AG09319 (cell line): ENCODE measurements at regions not wholly inside any gene's neighbourhood (a gene's known extent, or its start where the extent isn't known, plus 50 kb on each side); places are given as distances from the start of the nearest gene placed in this dataset.
A peak's percentile ranks its signal among the peaks of the same experiment; 100 is the strongest.

Experiments used
- DNase-seq: peaks from one replicate; pipeline ENCODE4 v3.0.0-alpha.2; 2010; ENCODE audit warnings: low read depth; ENCODE audit errors: extremely low read depth
- TF ChIP-seq, protein P1 (sequence below): IDR thresholded peaks from 2 replicates; pipeline ENCODE4 v1.5.1; 2011; ENCODE audit warnings: low read depth, mild to moderate bottlenecking, inconsistent platforms, low read length, moderate library complexity

DNA sequence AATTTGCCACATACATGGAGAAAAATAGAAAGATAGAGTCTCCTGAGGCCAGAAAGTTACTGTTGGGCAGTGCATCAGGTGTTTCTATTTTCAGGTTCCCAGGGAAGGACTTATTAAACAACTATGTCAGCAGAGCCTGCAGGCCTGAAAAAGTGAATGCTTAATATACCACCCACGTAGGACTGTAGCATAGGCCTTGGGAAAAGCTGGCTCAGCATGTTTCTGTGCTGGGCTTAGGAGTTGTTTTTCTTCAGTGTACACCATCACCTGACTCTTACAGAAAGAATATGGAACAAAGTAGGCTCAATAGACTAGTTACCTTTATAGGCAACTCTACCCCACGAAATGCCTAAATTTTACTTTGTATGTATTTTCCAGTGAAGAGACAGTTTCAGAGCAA, 1385.9 kb downstream of the FAM133A start:
- TF ChIP-seq, protein P1, sequence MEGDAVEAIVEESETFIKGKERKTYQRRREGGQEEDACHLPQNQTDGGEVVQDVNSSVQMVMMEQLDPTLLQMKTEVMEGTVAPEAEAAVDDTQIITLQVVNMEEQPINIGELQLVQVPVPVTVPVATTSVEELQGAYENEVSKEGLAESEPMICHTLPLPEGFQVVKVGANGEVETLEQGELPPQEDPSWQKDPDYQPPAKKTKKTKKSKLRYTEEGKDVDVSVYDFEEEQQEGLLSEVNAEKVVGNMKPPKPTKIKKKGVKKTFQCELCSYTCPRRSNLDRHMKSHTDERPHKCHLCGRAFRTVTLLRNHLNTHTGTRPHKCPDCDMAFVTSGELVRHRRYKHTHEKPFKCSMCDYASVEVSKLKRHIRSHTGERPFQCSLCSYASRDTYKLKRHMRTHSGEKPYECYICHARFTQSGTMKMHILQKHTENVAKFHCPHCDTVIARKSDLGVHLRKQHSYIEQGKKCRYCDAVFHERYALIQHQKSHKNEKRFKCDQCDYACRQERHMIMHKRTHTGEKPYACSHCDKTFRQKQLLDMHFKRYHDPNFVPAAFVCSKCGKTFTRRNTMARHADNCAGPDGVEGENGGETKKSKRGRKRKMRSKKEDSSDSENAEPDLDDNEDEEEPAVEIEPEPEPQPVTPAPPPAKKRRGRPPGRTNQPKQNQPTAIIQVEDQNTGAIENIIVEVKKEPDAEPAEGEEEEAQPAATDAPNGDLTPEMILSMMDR = no peak

DNA sequence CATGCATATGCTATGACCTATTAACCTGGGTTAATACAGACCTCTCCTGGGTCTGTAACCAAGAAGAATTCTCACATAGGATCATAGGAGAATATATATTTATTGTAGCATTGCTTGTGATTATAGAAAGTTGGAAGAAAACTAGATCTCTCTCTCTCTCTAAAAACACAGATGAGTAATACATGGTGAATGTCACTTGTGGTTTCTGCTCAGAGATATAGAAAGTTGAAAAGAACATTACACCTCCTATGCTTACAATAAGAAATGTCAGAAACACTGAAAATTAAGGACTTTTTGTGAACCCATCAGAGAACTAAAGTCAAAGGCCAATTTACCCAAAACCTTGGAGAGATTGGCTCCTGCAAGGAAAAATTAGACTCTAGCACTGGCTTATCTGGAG, 1389.5 kb downstream of the FAM133A start:
- TF ChIP-seq, protein P1 = no peak
- DNase-seq = no peak

More for the DNA sequence above, 1385.9 kb downstream of the FAM133A start:
- no peak for DNase-seq

DNA sequence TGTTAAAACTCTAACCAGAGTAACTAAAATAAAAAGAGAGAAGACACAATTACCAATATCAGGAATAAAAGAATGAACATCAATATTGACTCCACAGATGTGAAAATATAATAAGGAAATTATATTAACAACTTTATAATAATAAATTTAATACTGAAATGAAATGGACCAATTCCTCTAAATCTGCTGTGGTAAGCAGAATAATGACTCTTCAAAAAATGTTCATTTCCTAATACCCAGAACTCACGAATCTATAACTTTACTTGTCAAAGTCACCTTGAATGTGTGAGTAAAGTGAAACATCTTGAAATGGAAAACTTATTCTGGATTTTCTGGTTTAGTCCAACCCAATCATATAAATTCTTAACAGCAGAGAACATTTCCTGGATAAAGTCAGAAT, 1391.1 kb downstream of the FAM133A start:
- TF ChIP-seq, protein P1 = no peak
- DNase-seq = no peak

DNA sequence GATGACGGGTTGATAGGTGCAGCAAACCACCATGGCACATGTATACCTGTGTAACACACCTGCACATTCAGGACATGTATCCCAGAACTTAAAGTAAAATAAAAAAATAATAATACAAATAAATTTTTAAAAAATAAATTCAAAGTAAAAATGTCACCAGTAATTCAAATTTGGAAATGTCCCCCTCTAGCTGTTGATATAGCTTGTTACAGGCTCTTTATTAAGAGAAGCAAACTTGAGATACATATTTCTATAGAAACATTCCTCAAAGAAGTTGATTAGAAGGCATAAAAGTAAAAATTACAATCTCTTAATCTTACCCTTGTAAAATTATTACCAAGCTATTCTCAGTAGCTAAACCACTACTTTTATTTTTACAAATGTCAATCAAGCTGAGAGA, 1397.0 kb downstream of the FAM133A start:
- no peak for DNase-seq
- TF ChIP-seq, protein P1 = peak; percentile 33

DNA sequence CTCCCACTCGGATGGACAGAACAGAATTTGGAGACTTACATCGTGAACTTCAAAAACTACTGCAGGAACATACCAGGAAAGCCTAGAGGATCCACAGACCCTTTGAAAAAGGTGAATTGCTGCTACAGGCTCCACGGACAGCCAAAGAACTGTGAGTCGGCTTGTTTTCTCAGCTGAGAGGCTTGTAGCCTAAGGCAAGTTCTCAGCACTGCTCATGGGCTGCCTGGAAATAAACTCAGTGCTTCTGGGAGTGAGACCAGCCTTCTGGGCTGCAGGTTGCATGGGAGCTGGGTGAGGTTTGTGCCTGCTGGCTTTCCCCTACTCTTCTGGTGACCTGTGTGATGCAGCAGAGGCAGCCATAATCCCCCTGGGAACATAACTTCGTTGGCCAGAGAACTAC, 1397.6 kb downstream of the FAM133A start:
- TF ChIP-seq, protein P1 = no peak
- no peak for DNase-seq

DNA sequence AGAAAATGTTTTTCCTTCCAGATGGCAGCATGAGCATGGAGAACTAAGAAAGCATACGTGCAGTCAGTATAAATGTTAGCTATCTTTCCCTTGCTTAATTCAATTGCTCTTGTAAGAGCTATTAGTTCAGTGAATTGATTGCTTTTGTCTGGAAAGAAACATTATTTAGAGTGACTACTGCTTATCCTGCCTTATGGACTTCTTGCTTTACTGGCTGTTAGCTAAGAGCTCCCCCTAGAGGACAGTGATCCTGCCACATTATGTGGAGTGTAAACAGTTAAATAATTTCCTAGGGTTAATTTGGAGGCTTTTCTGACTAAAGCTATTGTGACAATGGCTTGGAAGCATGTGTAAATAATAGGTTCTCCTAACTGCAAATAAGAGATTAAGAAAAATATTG, 1402.4 kb downstream of the FAM133A start:
- TF ChIP-seq, protein P1 = peak; percentile 66
- DNase-seq = no peak

DNA sequence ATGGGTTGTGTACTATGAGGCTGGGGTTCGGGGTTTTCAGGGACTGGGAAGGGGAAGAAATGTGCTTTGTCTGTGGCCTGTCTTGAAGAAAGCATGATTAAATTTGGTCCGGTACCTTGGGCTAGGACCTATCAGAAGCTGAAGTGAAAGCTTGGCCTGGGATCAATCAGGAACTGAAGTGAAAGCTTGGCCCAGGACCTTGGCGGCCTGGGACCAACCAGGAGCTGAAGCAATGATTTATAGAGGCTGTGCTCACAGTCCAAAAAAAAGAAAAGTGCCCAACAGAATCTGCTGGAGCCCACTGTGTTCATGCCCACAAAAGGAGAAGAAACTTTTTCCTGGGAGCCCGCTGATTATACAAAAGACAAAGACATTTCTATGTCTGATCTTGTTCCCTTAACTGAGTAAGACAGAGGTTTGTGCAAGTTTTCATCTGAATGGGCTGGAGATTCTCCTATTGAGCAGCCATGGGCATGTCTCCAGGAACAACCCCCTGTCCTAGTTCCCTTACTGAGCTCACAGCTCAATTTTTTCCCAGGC, 1427.9 kb downstream of the FAM133A start:
- DNase-seq = no peak
- TF ChIP-seq, protein P1 = no peak
